ENCODE measurements at regions not wholly inside any gene's neighbourhood (a gene's known extent, or its start where the extent isn't known, plus 50 kb on each side); places are given as distances from the start of the nearest gene placed in this dataset.

DNA sequence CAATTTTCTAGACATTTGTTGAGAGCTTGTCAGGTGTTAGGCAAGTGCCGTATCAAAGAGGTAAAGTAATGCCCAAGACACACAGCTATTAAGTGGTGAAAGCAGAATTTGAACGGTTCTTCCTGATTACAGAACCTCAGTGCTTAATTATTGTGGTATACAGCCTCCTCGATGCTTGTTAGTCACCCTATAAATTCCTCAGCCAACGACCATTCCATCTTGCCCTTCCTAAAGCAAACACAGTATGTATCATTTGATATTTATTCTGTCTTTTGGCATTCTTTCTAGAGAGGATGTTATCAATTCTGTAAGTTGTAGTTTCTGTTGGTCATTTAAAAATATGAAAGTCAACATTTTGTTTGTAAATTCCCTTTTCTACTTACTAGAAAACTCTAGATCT, 297.8 kb upstream of the BMP2 start:
- no peak for DNase-seq (ENCODE audit: low read depth in 1 of 2, low spot score in 1 of 2)
- Histone ChIP-seq H3K27ac (no peak overlapping the region), H3K4me3 (no peak overlapping the region), H3K27me3 (no peaks in the 10 kb centered on the region), H3K9me3 (ENCODE audit: low read depth) (no peaks in the 10 kb centered on the region), H3K4me1 (ENCODE audit: low read depth) (peaks cover 31% of the 10 kb centered on the region), H3K36me3 (no peaks in the 10 kb centered on the region)
- TF ChIP-seq, protein P1, sequence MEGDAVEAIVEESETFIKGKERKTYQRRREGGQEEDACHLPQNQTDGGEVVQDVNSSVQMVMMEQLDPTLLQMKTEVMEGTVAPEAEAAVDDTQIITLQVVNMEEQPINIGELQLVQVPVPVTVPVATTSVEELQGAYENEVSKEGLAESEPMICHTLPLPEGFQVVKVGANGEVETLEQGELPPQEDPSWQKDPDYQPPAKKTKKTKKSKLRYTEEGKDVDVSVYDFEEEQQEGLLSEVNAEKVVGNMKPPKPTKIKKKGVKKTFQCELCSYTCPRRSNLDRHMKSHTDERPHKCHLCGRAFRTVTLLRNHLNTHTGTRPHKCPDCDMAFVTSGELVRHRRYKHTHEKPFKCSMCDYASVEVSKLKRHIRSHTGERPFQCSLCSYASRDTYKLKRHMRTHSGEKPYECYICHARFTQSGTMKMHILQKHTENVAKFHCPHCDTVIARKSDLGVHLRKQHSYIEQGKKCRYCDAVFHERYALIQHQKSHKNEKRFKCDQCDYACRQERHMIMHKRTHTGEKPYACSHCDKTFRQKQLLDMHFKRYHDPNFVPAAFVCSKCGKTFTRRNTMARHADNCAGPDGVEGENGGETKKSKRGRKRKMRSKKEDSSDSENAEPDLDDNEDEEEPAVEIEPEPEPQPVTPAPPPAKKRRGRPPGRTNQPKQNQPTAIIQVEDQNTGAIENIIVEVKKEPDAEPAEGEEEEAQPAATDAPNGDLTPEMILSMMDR (IDR thresholded peaks at IDR 0.05; ENCODE audit: low read depth, low read length), result no peak

DNA sequence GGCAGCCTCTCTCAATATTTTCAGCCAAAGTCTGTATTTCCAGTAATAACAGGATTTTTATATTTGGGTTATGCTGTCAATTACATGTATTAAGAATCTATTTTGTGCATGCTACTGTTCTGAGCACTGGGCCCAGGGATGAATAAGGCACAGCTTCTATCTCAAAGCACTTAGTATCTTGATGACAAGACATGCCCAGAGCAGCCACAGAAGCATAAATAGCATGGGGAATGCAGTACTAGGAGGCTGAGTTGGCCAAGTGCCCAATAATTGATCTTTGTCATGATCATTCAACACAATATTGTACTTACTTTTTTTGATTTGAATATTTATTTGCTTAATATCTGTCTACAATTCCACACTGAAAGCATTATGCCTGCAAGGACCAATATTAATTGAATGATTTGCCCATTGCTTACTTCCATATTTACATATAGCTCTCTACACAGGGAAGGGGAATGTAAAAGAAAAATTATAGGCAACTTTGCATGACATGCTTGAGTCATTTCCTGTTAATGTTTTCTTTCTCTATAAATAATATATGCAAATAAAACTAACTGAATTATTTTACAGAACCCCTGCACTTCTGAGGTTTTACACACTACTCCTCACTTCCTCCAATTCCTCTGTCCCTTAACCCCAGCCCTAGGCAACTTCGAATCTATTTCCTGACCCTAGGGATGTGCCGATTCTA, 298.9 kb upstream of the BMP2 start:
- peak overlapping the region; percentile 71 for H3K27ac ChIP-seq
- H3K9me3 ChIP-seq (ENCODE audit: low read depth), result no peaks in the 10 kb centered on the region
- TF ChIP-seq, protein P1 (IDR thresholded peaks at IDR 0.05; ENCODE audit: low read depth, low read length), result no peak
- H3K4me1 ChIP-seq (ENCODE audit: low read depth), result peaks cover 41% of the 10 kb centered on the region
- H3K4me3 ChIP-seq, result no peak overlapping the region
- H3K36me3 ChIP-seq, result no peaks in the 10 kb centered on the region
- no peaks in the 10 kb centered on the region for H3K27me3 ChIP-seq
- peak in 1 of 2 donors; percentile 28 for DNase-seq (ENCODE audit: low read depth in 1 of 2, low spot score in 1 of 2)

- Histone ChIP-seq H3K27ac (peak overlapping the region; percentile 71), H3K27me3 (no peaks in the 10 kb centered on the region), H3K36me3 (no peaks in the 10 kb centered on the region), H3K4me3 (no peak overlapping the region), H3K4me1 (ENCODE audit: low read depth) (peaks cover 41% of the 10 kb centered on the region), H3K9me3 (ENCODE audit: low read depth) (no peaks in the 10 kb centered on the region)
- peak in 1 of 2 donors; percentile 34 for DNase-seq (ENCODE audit: low read depth in 1 of 2, low spot score in 1 of 2)
- TF ChIP-seq, protein P1 (IDR thresholded peaks at IDR 0.05; ENCODE audit: low read depth, low read length), result no peak
Measured at GRCh38 chr20:6467562-6467961, 299.9 kb upstream of the BMP2 start.

- DNase-seq (ENCODE audit: low read depth in 1 of 2, low spot score in 1 of 2), result peak in 1 of 2 donors; percentile 48
- no peaks in the 10 kb centered on the region for H3K9me3 ChIP-seq (ENCODE audit: low read depth)
- no peaks in the 10 kb centered on the region for H3K27me3 ChIP-seq
- TF ChIP-seq, protein P1 (IDR thresholded peaks at IDR 0.05; ENCODE audit: low read depth, low read length), result no peak
- H3K36me3 ChIP-seq, result no peaks in the 10 kb centered on the region
- H3K4me3 ChIP-seq, result no peak overlapping the region
- peaks cover 39% of the 10 kb centered on the region for H3K4me1 ChIP-seq (ENCODE audit: low read depth)
- H3K27ac ChIP-seq, result no peak overlapping the region
Measured at GRCh38 chr20:6466075-6466810, 301.2 kb upstream of the BMP2 start.

- no peak overlapping the region for H3K27ac ChIP-seq
- no peaks in the 10 kb centered on the region for H3K36me3 ChIP-seq
- no peaks in the 10 kb centered on the region for H3K9me3 ChIP-seq (ENCODE audit: low read depth)
- H3K4me1 ChIP-seq (ENCODE audit: low read depth), result no peaks in the 10 kb centered on the region
- no peak overlapping the region for H3K4me3 ChIP-seq
- H3K27me3 ChIP-seq, result no peaks in the 10 kb centered on the region
- DNase-seq (ENCODE audit: low read depth in 1 of 2, low spot score in 1 of 2), result no peak
- TF ChIP-seq, protein P1 (IDR thresholded peaks at IDR 0.05; ENCODE audit: low read depth, low read length), result no peak
Measured at GRCh38 chr20:6450841-6451240, 316.6 kb upstream of the BMP2 start.

Data from cardiac muscle cell (in vitro differentiated cells and primary cell).